Dedifferentiated amniotic fluid mesenchymal stem cell (primary cell): ENCODE measurements at regions not wholly inside any gene's neighbourhood (a gene's known extent, or its start where the extent isn't known, plus 50 kb on each side); places are given as distances from the start of the nearest gene placed in this dataset.

Experiments used
- DNase-seq: peaks from one replicate; pipeline ENCODE4 v3.0.0-alpha.2; 2016; ENCODE audit errors: extremely low spot score

DNA sequence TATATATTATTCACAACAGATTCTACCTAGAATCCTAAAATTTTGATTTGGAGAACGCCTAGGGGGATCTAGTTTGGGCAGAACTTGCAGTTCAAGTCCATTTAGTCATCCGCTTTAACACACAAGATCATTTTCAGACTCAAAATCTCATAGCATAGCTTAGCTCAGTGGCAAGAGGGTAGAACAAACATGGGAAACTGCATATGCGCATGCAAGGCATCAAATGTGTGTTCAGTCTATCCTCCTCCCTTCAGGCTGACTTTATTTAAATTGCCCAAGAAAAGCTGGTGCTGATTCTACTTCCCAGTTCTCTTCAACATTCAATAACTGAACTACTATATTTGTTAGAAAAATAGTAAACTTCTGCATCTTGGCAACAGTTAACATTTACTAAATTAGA is 79.6 kb upstream of the NRXN1 start:
- no peak for DNase-seq

DNA sequence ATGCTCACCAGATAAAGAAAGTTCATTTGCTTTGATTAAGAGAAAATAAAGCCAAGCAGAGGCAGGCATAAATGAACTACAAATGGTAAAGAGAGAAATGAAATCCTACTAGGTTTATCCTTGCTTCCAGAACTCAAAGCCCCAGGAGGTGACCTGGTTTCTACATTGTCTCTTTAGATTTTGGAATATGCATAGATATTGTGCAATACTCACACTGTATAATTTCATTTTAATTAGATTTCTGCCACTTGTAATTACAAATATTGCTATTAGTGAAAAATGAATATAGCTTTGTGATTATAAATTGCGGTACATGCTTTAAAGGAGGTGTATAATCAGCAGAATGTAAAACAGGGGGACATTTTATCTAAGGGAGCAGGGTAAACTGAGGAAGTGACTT is 76.9 kb upstream of the NRXN1 start:
- DNase-seq: no peak

DNA sequence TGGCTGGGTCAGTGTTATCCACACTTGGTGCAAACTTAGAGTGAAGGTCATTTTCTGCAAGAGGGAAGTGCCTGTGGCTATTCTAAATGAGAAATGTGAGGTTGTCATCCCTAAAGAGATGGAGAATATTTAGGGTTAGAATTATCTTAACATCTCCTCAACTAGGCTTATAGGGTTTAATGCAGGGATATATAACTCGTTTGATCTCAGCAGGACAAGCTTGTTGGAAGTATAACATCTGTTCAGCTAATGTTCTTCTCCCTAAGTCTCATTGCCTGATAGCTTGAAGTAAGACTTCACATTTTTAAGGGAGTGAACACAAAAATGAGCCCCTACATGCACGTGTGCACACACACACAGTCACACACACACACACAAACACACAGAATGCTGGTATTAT is 75.9 kb upstream of the NRXN1 start:
- DNase-seq: no peak

- DNase-seq: no peak
These were observed 73.9 kb upstream of the NRXN1 start for GRCh38 chr2:51105811-51106210.

DNA sequence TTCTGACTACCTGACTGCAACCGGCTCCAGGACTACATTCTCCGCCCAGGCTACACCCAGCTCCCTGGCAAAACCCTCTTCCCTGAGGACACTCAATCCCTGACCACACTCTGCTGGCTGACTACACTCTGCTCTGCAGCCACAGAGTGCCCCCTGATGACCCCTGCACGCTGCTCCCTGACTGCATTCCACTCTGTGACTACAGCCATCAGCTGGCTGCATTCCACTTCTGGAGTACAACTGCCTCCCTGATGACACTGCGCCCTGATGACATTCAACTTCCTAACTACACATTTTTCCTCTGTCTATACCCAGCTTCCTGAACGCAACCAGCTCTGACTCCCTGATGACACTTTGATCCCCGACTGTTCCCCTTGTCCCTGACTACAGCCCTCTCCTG is 71.3 kb upstream of the NRXN1 start:
- DNase-seq: peak; percentile 17

- no peak for DNase-seq
These were observed 61.1 kb upstream of the NRXN1 start for GRCh38 chr2:51093016-51093415.

GRCh38 chr2:51085420-51086068 is 53.6 kb upstream of the NRXN1 start:
- DNase-seq: no peak

GRCh38 chr2:51084750-51085149 is 52.8 kb upstream of the NRXN1 start:
- no peak for DNase-seq
